Heart left ventricle (tissue), 13 donors: ENCODE measurements at regions not wholly inside any gene's neighbourhood (a gene's known extent, or its start where the extent isn't known, plus 50 kb on each side); places are given as distances from the start of the nearest gene placed in this dataset.

ENCODE experiments used
- CTCF ChIP-seq, 12 donors: fragments of 200-600 bp; sonication (generic) in 4 of 12; IDR thresholded peaks; one replicate each; pipeline versions ENCODE4 v1.5.0 to v1.8.0; 2018 to 2022; ENCODE audit warnings: antibody characterized with exemption in 12 of 12, mild to moderate bottlenecking in 5 of 12
- POLR2A ChIP-seq, 2 donors: fragments of 450-650 bp; IDR thresholded peaks; one replicate each; pipeline ENCODE4 v1.6.1; 2017; ENCODE audit warnings: antibody characterized with exemption in 2 of 2, mild to moderate bottlenecking in 2 of 2, moderate library complexity in 2 of 2
- donor health status: ischemic (EF 13 %, LVEDD 7.1; RV severe dilation, severe dysfunction).
- donor health status: DM: no; HTN: yes; CAD: no.
- donor health status: DM: no; HTN: no; CAD: no.
- donor health status: ischemic (EF 25% LVEDD 6.9; RV normal size, moderate dysfunction).
- donor health status: ischemic (EF 25% LVEDD 5.7; RV mildly dilated, moderate dysfunction).
- donor health status: ischemic (EF 35%, LVEDD 5.7; RV mildly dilated, moderate dysfunction).
- donor health status: nonischemic (EF 11% LVEDD 7.7; RV severe dilation, severe dysfunction).
- donor health status: DM: yes; HTN: yes; CAD: no.
- donor health status: PGD.
- donor health status: ischemic (EF 29% LVEDD 5.4; RV normal size, mild dysfunction).
- donor health status: nonischemic (EF 23%, LVEDD 6.1; RV moderate dilation, normal function).

GRCh38 chr2:192969055-192969454 is 774.3 kb upstream of the TMEFF2 start:
- TF ChIP-seq CTCF (IDR thresholded peaks at IDR 0.05) (no peak), POLR2A (IDR thresholded peaks at IDR 0.05) (no peak)
